K562 (cell line): ENCODE measurements at regions not wholly inside any gene's neighbourhood (a gene's known extent, or its start where the extent isn't known, plus 50 kb on each side); places are given as distances from the start of the nearest gene placed in this dataset.

Experiments
- ATAC-seq: fragments of 200-7000 bp; cut with Tn5 transposase; 3 replicates; pipeline ENCODE4 v1.9.1; 2020; ENCODE audit warnings: moderate library complexity
- BruUV-seq: library from RNA; stranded (reverse); fragments of 400-500 nt; replicated peaks from 2 replicates; lab custom pipeline; 2021; lab: Mats Ljungman, UMichigan
- CTCF ChIA-PET: fragments of 300-600 bp; formaldehyde crosslinking; extraction: SDS; loops from one replicate; lab custom pipeline; 2021; ENCODE audit warnings: low intra/inter-chr PET ratio; lab: Yijun Ruan, JAX
- POLR2A ChIA-PET: fragments of 300-600, 350-650 bp; sonication (Branson Sonifier 250); formaldehyde crosslinking; extraction: SDS; loops from one replicate; lab custom pipeline; 2021; ENCODE audit warnings: antibody characterized with exemption, inconsistent platforms; lab: Yijun Ruan, JAX
- DNase-seq, 4 experiments: peaks; one replicate each; pipeline versions ENCODE4 v3.0.0 to v3.0.0-alpha.2; 2011 to 2018; ENCODE audit warnings: low spot score in 3 of 4, mixed read lengths in 3 of 4; ENCODE audit errors: extremely low read depth in 1 of 4
- FAIRE-seq: peaks from 2 replicates; lab custom pipeline; 2011; peaks lifted over from hg19 to GRCh38; lab: Jason Lieb, UNC
- H2AFZ ChIP-seq: 2 replicates; pipeline ENCODE4 v1.6.0; 2011; ENCODE audit warnings: low read depth, low read length, control low read depth, inconsistent platforms
- H3K27ac ChIP-seq: fragments of 200-600 bp; 3 replicates; pipeline ENCODE4 v1.8.0; 2011; ENCODE audit warnings: low read depth, mild to moderate bottlenecking, control low read depth, inconsistent platforms, low read length, moderate library complexity, mixed read lengths; ENCODE audit errors: extremely low read depth
- H3K27me3 ChIP-seq, 2 experiments: fragments of 300-600 bp in 1 of 2; 2 replicates in 1 of 2; 3 replicates in 1 of 2; pipeline versions ENCODE4 v1.6.0 to v1.8.0; 2011; ENCODE audit warnings: inconsistent platforms in 2 of 2, low read length in 2 of 2, mild to moderate bottlenecking in 1 of 2, mixed read lengths in 1 of 2, moderate library complexity in 1 of 2; ENCODE audit not compliant: control insufficient read depth in 2 of 2, insufficient read depth in 2 of 2
- H3K36me3 ChIP-seq: fragments of 300-600 bp; 3 replicates; pipeline ENCODE4 v1.8.0; 2011; ENCODE audit warnings: mild to moderate bottlenecking, low read length, inconsistent platforms; ENCODE audit not compliant: control insufficient read depth, insufficient read depth
- H3K4me1 ChIP-seq, 2 experiments: fragments of 200-600 bp in 1 of 2; replicated peaks in 1 of 2; 2 replicates in 1 of 2; 3 replicates in 1 of 2; pipeline versions ENCODE4 v1.5.1 to v1.8.0; 2011; ENCODE audit warnings: inconsistent platforms in 2 of 2, low read length in 2 of 2, mild to moderate bottlenecking in 1 of 2, mixed read lengths in 1 of 2, moderate library complexity in 1 of 2; ENCODE audit not compliant: control insufficient read depth in 2 of 2, insufficient read depth in 2 of 2
- H3K4me2 ChIP-seq: 2 replicates; pipeline ENCODE4 v1.6.1; 2011; ENCODE audit warnings: low read length, control low read depth, inconsistent platforms, mixed read lengths; ENCODE audit not compliant: insufficient read depth
- H3K4me3 ChIP-seq: fragments of 200-600 bp; sonication (generic), shearing (Covaris generic); 2 replicates; pipeline ENCODE4 v1.5.1; 2016; ENCODE audit warnings: control low read depth, inconsistent platforms
- H3K79me2 ChIP-seq: fragments of 200-600 bp; 3 replicates; pipeline ENCODE4 v1.8.0; 2011; ENCODE audit warnings: low read length, inconsistent platforms; ENCODE audit not compliant: control insufficient read depth, insufficient read depth
- H3K9ac ChIP-seq, 2 experiments: 2 replicates each; pipeline versions ENCODE4 v1.6.0 to v1.6.1; 2011; ENCODE audit warnings: low read depth in 2 of 2, low read length in 2 of 2, control low read depth in 1 of 2, inconsistent platforms in 1 of 2, mild to moderate bottlenecking in 1 of 2, mixed read lengths in 1 of 2; ENCODE audit not compliant: insufficient read depth in 1 of 2
- H3K9me1 ChIP-seq: one replicate; pipeline ENCODE4 v1.6.0; 2011; ENCODE audit warnings: inconsistent platforms, mild to moderate bottlenecking, low read length, moderate library complexity; ENCODE audit not compliant: control insufficient read depth, insufficient read depth
- H3K9me3 ChIP-seq: replicated peaks from 2 replicates; pipeline ENCODE4 v1.5.1; 2011; ENCODE audit warnings: low read depth, low read length, inconsistent platforms; ENCODE audit not compliant: control insufficient read depth, insufficient read depth
- H4K20me1 ChIP-seq: replicated peaks from 2 replicates; pipeline ENCODE4 v1.6.1; 2011; ENCODE audit warnings: low read length, inconsistent platforms, mixed read lengths; ENCODE audit not compliant: control insufficient read depth, insufficient read depth
- ELF2 ChIP-seq: fragments of 250-450 bp; sonication (Bioruptor Pico); IDR thresholded peaks from 2 replicates; pipeline ENCODE4 v1.5.0; 2021; ENCODE audit warnings: mild to moderate bottlenecking
- EZH2 ChIP-seq: IDR thresholded peaks from 2 replicates; pipeline ENCODE4 v1.6.1; 2012; ENCODE audit warnings: low read depth, mild to moderate bottlenecking, inconsistent platforms, low read length, borderline replicate concordance
- HOMEZ ChIP-seq: fragments of 250-450 bp; sonication (Bioruptor Pico); IDR thresholded peaks from 2 replicates; pipeline ENCODE4 v1.4.0; 2020; ENCODE audit warnings: mild to moderate bottlenecking, moderate library complexity
- MGA ChIP-seq: fragments of 450-650 bp; IDR thresholded peaks from 2 replicates; pipeline ENCODE4 v1.6.1; 2016; ENCODE audit warnings: mild to moderate bottlenecking, moderate library complexity
- WGBS: fragments of 100-300 bp; shearing (Covaris generic); methylation state at CpG from one replicate; pipeline ENCODE4 v1.1.6; 2016; ENCODE audit warnings: low coverage, mixed read lengths; ENCODE audit not compliant: insufficient coverage; ENCODE audit errors: missing lambda C conversion rate; 5-methylcytosine and 5-hydroxymethylcytosine counted together
- in situ Hi-C: fragments of 300-500 bp; cut with MboI; formaldehyde crosslinking; loops from 4 replicates; pipeline ENCODE4 v1.15.0; 2018; ENCODE audit warnings: inconsistent platforms, mixed read lengths
- intact Hi-C: fragments of 100-400 bp; cut with micrococcal nuclease; formaldehyde crosslinking; loops from 2 replicates; pipeline ENCODE4 v1.14.2; 2022

GRCh38 chr12:125988545-125988944 lies 923.3 kb downstream of the AACS start:
- TF ChIP-seq EZH2 (no peak), MGA (no peak), ELF2 (no peak), HOMEZ (no peak)
- TF ChIP-seq, all 486 proteins: peak for 0
- 0% methylated on average over 4 of the region's 4 CpGs for WGBS
- no TSS peak for BruUV-seq
- Histone ChIP-seq H3K79me2 (no peaks in the 10 kb centered on the region), H3K36me3 (no peaks in the 10 kb centered on the region), H3K27me3 (no peaks in the 10 kb centered on the region), H3K27ac (no peak overlapping the region), H3K9me1 (no peaks in the 10 kb centered on the region), H3K4me3 (no peak overlapping the region), H4K20me1 (no peaks in the 10 kb centered on the region), H3K9ac (no peak overlapping the region), H3K9me3 (no peaks in the 10 kb centered on the region), H3K4me2 (no peak overlapping the region), H3K4me1 (no peaks in the 10 kb centered on the region), H2AFZ (no peak overlapping the region)
- FAIRE-seq (no peak), ATAC-seq (no peak), DNase-seq (no peak)
- intact Hi-C loops = no loop called here
- ChIA-PET CTCF (no interaction called here), POLR2A (no interaction called here)
- in situ Hi-C loops = no loop called here
